HG02852 (cell line): ENCODE measurements at regions not wholly inside any gene's neighbourhood (a gene's known extent, or its start where the extent isn't known, plus 50 kb on each side); places are given as distances from the start of the nearest gene placed in this dataset.
"Not testable (repeated sequence)": the region's sequence is repeated elsewhere in the genome, so short reads cannot be mapped to it uniquely, and the experiment has no call there.

ENCODE experiments used
- ATAC-seq: cut with Tn5 transposase; IDR thresholded peaks from one replicate; pipeline ENCODE4 v1.9.1; 2021; ENCODE audit warnings: mild to moderate bottlenecking, moderate library complexity; ENCODE audit not compliant: unreplicated experiment

DNA sequence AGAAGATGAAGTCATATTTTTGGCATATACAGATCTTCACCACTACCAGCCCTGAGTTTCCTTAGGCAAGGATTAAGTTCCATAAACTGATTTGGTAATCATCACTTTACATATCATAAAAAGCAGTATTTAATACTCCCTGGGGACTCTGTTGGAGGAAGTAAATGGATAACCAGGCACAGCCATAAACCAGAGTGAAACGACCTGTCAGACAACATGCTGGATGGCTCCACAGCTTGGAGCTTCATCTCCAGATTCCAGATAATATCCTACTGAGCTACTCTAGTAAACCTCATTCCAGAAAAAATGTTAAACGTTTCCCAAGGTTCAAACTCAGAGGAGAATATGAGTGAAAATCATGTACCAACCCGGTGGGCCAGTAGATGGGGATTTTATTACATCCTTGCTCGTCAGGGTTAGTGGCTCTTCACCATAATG lies 109.2 kb downstream of the BASP1 start:
- no peak for ATAC-seq

DNA sequence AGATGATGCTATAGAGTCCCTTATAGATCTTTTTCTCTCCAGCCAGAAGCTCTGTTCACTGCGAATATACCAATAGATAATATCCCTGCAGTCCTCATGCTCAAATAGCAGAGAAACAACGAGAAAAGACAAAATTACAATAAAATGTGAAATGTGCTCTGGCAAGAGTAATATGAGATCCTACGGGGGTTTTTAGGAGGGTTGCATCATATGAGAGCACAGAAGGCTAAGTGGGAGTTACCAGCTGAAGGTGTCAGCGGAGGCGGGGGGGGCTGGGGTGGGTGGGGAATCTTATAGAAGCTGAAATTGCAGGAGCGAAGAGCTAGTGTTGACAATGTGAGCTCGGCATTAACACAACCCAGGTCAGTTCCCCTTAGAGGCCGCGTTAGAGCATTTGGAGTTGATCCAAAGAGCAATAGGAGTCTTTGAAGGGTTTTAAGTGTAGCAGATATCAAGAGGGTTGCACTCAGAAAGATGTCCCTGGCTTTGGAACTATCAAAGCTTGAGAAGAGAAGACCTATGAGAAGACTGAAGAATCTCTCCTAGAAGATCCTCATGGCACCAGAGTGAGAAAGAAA lies 109.7 kb downstream of the BASP1 start:
- ATAC-seq = no peak

DNA sequence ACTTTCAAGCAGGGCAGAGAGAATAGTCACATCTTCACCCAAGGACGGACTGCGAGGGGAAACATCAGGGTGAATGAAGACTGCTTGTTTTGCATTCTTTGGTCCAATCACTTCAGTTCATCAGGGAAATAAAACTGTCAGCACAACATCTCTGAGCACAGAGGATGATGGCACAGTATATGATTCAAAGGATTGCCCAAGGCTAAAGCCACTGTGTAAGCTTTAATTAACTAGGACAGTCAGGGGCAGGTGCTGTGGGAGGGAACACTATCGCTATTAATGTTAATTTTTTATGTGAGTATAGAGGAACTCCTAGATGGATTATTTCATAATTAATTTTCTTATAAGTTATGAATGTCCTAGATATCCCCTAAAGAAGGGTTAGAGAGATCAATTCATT lies 112.1 kb downstream of the BASP1 start:
- no peak for ATAC-seq

DNA sequence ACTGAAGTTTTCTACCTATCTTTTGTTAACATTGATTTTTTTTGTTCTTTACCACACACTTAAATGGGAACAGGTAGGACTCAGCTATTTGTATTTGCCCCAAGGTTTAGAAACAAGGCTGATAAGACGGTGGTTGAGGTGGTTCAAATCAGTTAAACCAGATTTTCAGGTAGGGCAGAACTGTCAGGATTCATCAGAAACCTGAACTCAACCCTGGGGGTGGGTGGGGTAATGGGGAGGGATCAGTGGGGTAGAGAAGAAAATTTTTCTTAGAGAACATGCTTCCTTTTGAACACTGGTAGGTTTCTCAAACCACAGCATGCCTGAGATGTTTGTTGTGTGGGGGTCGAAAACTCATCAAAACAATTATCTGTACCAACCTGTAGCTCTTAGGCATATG lies 113.0 kb downstream of the BASP1 start:
- no peak for ATAC-seq

DNA sequence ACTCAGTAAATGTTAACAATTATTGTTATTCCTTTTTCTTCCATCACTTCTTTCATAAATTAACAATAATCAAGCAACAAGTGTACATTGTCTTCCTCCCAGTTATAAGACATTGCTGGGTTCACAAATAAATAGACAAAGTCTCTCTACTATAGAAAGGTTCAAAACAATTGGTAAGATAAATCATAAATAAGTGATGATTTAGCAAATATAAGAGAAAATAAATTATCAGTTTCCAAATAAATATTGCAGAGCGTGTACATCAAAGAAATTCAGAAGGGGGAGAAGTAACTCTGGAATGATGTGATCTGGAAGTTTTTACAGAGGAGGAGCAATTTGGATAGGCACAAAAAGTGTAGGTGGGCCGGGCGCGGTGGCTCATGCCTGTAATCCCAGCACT lies 114.2 kb downstream of the BASP1 start:
- no peak for ATAC-seq

DNA sequence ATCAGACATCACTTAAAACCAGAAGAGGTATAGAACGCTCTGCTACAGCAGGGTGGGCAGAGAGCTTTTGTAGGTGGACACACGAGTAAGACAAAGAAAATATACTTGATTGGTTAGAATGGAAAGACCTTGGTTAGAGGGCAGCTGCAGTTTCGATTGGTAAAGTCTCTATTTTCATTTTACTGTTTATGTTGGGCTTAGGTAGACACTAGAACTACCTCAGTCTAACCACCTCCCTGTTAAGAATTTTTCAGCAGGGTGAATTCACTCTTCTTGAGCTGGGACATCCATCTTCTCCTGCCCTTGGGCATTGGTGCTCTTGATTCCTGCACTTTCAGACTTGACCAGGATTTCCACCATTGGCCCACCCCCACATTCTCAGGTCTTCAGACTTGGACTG lies 116.3 kb downstream of the BASP1 start:
- no peak for ATAC-seq

DNA sequence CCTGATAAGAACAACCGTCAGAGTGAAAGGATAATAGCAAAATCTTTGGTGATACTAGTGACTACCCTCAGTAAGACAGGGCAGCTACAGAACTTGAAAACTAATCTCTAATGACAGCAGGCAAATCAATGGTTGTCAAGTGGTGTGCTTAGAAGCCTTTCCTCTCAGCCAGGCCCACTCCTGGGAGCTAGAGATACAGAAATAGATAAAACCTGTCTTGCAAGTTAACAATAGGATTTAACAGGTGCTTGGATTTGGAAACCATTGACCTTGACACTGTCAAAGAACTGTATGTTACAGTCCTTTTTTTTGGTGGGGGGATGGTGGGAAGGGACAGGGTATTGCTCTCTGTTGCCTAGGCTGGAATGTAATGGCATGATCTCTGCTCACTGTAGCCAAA lies 118.6 kb downstream of the BASP1 start:
- ATAC-seq = no peak

DNA sequence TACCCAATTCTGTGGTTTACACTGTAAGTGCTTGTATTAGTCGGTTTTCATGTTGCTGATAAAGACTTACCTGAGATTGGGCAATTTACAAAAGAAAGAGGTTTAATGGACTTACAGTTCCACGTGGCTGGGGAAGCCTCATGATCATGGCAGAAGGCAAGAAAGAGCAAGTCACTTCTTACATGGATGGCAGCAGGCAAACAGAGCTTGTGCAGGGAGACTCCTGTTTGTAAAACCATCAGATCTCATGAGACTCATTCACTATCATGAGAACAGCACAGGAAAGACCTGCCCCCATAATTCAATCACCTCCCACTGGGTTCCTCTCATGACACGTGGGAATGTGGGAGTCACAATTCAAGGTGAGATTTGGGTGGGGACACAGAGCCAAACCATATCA lies 119.3 kb downstream of the BASP1 start:
- ATAC-seq = not testable (repeated sequence)

DNA sequence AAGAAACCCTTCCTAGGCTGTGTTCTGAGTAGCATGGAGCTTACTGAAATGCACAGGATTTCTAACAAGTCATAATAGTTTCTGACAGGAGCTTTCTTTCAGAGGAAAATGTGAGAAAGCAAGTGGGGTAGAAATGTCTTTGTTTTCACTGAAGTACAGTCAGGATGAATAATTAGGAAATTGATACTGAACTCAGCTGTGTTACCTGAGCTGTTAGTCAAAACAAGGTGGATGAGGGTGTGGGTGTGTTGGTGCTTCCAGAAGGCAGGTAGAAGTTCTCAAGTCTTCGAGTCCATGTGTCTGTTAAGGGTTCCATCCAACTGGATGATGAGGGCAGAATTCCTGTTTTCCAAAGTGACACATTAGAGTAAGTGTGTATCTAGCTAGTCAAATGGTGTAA lies 122.4 kb downstream of the BASP1 start:
- no peak for ATAC-seq

DNA sequence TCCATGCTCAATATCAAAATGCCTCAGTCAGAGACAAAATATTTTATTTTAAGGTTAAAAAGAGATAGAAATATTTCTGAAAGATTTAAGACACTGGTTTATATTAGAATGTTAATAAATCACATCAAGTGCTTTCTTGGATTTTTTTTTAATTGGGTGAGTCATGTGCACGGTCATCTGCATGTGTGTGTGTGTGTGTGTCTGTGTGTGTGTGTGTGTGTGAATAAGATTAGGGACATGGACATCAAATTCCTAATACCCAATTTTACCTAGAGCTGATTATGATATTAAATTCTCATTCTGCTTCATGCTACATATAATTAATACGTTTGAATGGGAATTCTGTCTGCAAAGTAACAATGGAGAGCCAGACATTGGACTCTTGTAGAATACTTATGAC lies 122.9 kb downstream of the BASP1 start:
- ATAC-seq = no peak

DNA sequence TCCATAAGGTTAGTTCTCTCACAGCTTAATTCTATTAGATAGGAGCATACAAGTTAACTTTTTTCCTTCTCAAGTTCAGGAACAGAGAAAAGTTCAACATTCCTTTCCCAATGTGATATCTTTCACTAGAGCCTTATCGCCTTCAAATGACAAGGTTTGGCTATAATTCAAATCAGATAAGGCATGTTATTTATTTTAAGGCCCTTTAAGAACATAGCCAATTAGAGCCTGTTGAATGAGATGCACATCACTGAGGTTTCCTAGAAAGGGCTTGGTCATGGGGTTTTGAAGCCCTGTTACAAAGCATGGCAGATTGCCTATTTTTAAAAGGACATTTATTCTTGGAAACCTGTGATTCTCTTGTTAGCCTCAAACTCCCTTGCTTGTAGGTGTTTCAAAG lies 123.4 kb downstream of the BASP1 start:
- ATAC-seq = no peak

DNA sequence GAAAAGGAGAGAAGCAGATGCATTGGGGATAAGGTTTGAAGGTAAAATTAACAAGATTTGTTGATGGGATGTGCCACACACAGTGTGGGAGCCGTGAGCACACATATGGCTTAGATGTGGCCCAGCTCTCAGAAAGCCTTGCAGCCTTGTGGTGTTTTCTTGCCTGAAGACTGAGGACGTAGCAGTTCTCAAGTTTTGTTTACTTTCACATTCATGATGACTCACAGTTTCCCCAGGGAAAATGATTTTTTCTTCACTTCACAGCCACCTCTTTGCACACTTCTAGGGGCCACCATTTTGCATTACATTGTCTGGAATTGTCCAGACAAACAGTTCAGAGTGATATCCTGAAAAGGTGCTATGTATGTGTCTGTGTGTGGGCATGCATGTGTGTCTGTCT lies 126.2 kb downstream of the BASP1 start:
- ATAC-seq = peak; percentile 97

DNA sequence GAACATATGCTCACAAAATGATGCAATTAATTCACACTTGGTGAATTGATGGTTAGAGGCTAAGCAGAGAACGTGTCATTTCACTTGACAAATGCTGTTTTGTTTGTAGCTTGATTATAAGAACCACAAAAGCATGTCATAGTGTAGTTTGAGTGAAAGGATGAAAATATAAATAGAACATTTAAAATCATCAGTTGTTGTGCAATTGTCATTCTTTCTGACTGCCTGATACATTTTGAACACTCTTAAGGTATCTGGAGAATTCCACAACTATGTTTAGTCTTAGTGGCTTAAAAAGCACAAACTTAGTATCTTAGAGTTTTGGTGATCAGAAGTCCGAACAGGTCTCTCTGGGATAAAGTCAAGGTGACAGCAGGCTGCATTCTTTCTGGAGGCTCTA lies 129.4 kb downstream of the BASP1 start:
- ATAC-seq = no peak

DNA sequence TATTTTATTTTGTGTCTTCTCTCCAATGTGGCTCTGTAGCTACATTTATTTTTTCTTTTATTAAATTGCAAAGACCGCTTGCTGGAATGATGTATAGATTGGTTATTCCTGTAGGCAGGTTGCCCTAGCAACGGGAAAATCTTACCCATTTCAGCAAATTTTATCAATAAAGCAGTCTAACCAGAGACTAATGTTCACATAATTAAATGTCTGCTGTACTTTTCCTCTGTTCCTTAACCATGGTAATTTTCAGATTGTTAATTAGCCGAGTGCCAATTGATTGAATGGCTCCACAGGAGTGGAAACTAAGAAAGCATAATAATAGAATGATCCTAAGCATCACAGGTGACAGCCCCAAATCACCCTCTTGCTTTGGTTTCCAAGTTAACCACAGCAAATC lies 134.8 kb downstream of the BASP1 start:
- ATAC-seq = no peak

DNA sequence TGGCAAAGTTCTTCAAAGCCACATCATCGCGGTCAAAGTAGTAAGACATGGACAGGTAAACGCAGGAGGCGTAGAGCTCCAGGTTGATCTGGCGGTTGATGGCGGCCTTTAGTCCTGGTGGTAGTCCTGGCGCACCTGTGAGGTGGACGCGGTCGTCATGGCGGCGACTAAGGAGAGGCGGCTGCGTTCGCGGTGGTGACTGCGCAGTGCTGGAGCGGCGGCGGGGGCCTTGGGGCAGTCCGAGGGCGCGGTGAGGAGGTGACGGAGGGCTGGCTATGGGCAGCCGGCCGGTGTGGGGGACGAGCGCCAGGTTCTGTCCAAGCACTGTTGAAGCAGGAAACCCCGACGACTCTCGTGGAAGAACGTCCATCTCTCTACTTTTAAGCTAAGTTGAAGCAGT lies 136.8 kb downstream of the BASP1 start:
- ATAC-seq = no peak

DNA sequence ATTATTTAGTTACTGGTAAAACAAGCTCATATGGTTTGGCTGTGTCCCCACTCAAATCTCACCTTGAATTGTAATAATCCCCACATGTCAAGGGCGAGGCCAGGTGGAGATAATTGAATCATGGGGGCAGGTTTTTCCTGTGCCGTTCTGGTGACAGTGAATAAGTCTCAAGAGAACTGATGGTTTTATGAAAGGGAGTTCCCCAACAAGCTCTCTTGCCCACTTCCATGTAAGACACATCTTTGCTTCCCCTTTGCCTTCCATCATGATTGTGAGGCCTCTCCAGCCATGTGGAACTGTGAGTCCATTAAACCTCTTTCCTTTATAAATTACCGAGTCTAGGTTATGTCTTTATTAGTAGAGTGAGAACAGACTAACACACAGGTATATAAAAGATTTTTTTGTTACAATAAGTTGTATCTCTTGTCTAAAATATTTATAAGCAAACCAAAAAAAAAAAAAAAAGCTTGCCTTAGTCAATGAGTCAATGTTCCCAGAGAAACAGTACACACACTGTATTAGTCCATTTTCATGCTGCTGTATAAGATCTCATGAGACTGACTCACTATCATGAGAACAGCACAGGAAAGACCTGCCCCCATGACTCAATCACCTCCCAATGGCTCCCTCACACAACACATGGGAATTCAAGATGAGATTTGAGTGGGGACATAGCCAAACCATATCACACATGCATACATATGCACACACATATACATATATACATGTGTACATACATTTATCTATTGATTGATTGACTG lies 138.3 kb downstream of the BASP1 start:
- ATAC-seq = no peak

DNA sequence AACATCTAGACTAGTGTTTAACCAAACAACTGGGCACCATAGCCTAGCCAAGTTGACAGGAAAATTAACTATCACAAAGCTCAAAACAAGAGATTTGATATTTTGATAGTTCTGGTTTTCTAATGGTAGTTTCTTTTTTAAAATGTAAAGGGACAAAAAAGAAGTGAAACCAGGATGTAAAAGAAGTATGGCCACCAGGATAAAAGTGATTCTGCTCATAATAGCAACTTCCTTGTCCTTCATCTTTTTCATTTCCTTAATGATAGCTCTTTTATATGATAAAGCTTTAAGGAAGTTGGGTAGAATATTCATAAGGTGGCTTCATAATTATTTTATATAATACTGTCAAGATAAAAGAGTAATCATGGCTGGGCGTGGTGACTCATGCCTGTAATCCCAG lies 139.1 kb downstream of the BASP1 start:
- ATAC-seq = no peak

DNA sequence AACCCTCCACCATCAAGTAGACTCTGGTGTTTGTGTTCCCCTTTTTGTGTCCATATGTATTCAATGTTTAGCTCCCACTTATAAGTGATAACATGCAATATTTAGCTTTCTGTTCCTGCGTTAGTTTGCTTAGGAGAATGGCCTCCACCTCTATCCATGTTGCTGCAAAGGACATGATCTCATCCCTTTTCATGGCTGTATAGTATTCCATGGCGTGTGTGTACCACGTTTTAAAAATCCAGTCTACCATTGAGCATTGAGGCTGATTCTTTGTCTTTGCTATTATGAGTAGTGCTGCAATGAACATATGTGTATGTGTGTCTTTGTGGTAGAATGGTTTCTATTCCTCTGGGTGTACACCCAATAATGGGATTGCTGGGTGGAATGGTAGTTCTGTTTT lies 140.1 kb downstream of the BASP1 start:
- no peak for ATAC-seq

DNA sequence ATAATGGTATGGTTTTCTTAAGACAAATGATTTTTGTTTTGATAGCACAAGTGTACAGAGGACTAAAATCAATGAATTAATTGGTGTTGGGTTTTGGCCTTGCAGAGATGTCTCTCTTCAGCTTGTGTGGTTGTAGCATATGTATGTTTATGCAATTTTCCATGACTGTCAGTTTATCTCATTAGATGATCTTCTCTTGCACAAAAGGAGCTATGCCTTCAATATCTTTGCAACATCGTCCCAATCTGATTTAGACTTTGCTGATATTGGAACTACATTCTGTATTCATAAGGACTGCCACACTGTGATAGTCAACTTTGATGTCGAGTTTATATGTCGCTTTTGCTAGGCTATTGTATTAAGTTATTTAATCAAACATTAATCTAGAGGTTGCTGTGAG lies 140.0 kb upstream of the TAF11L2 start:
- ATAC-seq = no peak

DNA sequence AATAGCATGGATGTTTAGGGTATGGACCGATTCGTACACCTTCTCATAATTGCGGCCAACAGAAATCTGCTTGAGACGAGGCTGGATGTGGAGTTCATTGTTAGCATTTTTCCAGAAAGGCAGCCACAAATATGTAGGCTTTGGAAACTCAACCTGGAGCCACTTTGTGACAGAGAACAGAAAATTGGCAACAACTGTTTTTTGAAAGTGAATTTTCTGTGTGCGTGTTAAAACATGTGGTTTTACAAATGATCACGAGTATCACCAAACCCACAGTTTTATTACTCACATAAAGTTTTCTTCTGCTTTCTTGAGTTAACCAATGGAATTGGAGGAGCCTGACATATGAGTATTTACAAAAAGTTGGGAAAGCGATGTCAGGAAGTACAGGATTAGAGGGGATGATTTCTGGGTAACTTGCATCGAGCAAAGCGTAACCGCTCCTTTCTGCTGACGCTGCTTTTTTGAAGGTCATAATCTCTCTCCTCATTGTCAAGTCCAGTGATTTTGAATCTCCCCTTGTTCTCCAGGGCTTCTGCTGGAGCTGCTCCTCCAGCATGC lies 138.5 kb upstream of the TAF11L2 start:
- ATAC-seq = no peak

DNA sequence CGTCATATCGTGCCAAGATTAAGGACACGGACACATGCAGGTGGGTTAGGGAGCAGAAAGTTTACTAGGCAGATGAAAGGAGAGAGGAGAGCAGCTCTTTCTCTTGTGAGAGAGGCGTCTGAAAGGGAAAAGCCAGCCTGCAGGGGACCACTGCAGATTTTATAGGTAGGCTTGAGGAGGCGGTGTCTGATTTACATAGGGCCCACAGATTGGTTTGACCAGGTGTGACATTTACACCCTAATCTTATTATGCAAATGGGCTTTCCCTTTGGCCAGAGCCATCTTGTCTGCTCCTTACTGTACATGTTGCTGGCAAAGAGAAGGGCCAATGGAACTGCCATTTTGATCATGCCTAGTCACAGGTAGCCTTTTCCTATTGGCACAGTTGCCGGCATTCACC lies 137.2 kb upstream of the TAF11L2 start:
- ATAC-seq = no peak

DNA sequence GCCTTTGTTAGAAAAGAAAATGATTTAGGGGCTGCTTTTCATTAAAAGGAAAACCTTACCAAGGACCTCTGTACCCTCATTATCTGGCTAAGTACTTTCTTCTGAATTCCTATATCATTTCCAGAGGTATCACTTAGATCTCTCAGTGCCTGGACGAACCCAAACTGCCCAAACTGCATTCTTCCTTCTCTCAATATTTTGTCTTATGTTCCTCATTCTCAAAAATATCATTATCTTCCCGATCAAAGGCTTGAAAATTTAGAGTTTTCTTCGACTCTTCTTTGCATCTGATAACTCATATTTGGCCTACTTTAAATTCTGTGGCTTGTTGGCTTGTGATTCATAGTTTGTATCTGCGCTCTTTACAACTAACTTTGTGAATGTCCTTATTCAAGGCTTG lies 136.7 kb upstream of the TAF11L2 start:
- no peak for ATAC-seq
